ENCODE measurements at regions not wholly inside any gene's neighbourhood (a gene's known extent, or its start where the extent isn't known, plus 50 kb on each side); places are given as distances from the start of the nearest gene placed in this dataset.

GRCh38 chr1:30280572-30280971, 442.8 kb downstream of the MATN1 start:
- no peak for DNase-seq

- DNase-seq, result no peak
Measured at GRCh38 chr1:30277911-30278310, 445.5 kb downstream of the MATN1 start.

GRCh38 chr1:30277415-30277814, 446.0 kb downstream of the MATN1 start:
- DNase-seq, result no peak

GRCh38 chr1:30275926-30276764, 447.2 kb downstream of the MATN1 start:
- no peak for DNase-seq

GRCh38 chr1:30274976-30275621, 448.3 kb downstream of the MATN1 start:
- no peak for DNase-seq

GRCh38 chr1:30274173-30274970, 449.0 kb downstream of the MATN1 start:
- DNase-seq, result no peak

DNA sequence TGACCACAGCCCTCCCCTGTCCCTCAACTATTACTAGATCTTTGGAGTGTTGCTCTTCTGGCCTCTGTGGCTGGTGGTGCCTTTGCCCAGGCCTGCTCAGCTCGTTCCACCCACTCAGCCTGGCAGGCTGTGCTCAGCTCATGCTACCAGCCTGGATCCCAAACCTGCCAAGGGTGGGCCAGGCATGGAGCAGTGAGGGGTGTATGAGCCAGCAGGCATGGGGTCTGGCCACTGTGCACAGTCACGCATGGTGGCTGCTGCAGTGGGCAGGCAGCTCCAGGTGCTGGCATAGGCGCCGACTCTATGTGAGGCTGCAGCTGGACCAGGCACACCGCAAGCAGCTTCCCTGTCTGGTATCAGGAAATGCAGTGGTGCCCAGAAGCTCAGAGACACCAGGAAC, 449.9 kb downstream of the MATN1 start:
- DNase-seq, result no peak

- DNase-seq, result no peak
Measured at GRCh38 chr1:30273021-30273325, 450.4 kb downstream of the MATN1 start.

DNA sequence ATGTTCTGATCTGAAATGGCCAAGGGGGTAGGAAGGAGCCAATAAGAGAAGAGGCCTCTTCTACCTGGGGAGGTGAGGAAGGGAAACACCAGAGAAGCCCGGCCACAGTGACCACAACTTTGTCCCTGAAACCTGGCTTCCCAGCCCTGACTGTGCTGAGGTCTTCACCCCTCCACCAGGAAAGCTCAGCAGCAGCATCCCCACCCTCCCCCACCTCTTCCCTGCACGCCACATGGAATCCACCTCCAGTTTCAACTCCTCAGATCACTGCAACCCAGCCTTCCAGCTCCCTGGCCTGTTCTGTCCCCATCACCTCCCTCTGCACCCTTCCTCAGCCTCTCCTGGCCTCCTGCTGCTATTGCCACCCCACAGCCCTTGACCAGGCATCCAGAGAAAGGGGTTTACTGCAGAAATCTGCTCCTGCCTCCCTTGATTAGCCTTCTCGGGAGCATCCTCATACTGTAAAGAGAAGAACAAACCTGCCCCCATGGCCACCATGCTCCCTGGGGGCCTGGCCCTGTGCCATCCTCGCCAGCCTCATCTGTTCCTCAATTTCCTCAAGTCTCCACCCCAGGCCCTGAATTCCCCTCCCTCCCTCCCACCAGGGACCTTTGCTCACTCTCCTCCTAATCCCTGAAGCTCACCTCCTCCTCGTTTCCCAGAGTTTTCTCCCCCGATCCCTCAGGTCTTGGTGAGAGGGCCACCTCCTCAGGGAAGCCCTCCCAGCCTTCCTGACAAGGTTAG, 450.9 kb downstream of the MATN1 start:
- DNase-seq, result no peak

GRCh38 chr1:30271401-30272276, 451.7 kb downstream of the MATN1 start:
- DNase-seq, result no peak

GRCh38 chr1:30270461-30270860, 452.9 kb downstream of the MATN1 start:
- DNase-seq, result no peak

GRCh38 chr1:30268923-30269666, 454.3 kb downstream of the MATN1 start:
- DNase-seq, result no peak

DNA sequence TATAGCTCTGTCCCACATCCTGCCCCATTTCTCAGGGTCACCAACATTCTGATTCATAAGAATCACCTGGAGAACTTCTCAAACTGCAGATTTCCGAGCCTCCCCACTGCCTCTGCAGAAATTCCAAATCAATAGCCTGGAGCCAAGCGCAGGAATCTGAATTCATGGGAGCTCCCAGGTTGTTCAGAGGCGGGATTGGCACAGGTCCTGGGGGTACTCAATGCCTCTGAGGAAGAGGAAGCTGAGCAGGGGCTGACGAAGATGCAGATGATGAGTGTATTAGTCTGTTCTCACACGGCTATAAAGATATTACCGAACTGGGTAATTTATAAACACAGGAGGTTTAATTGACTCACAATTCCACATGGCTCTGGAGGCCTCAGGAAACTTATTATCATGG, 455.5 kb downstream of the MATN1 start:
- no peak for DNase-seq

- no peak for DNase-seq
Measured at GRCh38 chr1:30267046-30267445, 456.3 kb downstream of the MATN1 start.

GRCh38 chr1:30265127-30266070, 458.0 kb downstream of the MATN1 start:
- DNase-seq, result no peak

DNA sequence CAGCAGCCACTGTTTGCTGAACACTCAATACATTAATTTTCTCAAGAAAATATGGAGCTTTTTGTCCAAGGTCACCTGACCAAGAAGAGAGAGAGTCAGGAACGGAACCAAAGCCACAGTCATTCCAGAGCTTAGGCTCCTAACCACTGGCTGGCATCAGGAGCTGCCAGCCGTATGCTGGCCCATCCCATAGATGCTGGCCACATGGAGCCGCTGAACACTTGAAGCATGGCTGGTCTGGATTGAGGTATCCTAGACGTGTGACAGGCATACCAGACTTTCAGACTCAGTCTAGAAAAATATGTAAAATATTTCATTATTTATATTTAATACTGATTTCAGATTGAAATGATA, 458.7 kb downstream of the MATN1 start:
- DNase-seq, result no peak

GRCh38 chr1:30263888-30264671, 459.3 kb downstream of the MATN1 start:
- DNase-seq, result no peak

GRCh38 chr1:30263405-30263804, 460.0 kb downstream of the MATN1 start:
- no peak for DNase-seq

DNA sequence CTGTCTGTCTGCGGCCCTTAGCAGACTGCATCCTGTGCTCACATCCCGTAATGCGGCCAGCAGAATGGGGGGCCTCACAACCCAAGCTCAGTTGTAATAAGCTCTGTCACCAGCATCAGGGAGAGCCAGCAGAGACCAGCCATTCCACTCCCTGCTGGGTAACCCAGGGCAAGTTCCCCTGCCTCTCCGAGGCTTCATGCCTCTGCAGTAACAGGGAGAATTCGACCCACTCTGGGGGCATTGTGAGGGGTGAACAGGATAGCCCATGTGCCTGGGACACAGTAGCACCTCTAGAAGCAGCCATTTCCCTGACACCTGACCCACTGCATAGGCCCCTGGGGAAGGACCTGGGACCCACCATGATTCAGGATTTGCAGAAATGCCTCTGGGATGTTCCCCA, 461.2 kb downstream of the MATN1 start:
- DNase-seq, result no peak
